T-helper 2 cell treated with Interferon-gamma antibody and Interleukin-4, amounts not matched to agents 5 μg/mL and 100 μg/mL, for 36 hours (primary cell): ENCODE measurements at regions not wholly inside any gene's neighbourhood (a gene's known extent, or its start where the extent isn't known, plus 50 kb on each side); places are given as distances from the start of the nearest gene placed in this dataset.
"Not testable (repeated sequence)": the region's sequence is repeated elsewhere in the genome, so short reads cannot be mapped to it uniquely, and the experiment has no call there.

Experiments used
- DNase-seq: peaks from one replicate; pipeline ENCODE4 v3.0.0; 2021; ENCODE audit warnings: low spot score
- H3K27ac Mint-ChIP-seq: one replicate; pipeline ENCODE4 v1.8.0; 2021; ENCODE audit warnings: mild to moderate bottlenecking, mixed read lengths
- H3K27me3 Mint-ChIP-seq: one replicate; pipeline ENCODE4 v1.8.0; 2021; ENCODE audit warnings: low read depth, mixed read lengths
- H3K36me3 Mint-ChIP-seq: one replicate; pipeline ENCODE4 v1.8.0; 2021; ENCODE audit warnings: low read depth, mixed read lengths
- H3K4me1 Mint-ChIP-seq: one replicate; pipeline ENCODE4 v1.8.0; 2021; ENCODE audit warnings: low read depth, mixed read lengths
- H3K4me3 Mint-ChIP-seq: one replicate; pipeline ENCODE4 v1.8.0; 2022; ENCODE audit warnings: mild to moderate bottlenecking, moderate library complexity, mixed read lengths
- H3K9me3 Mint-ChIP-seq: one replicate; pipeline ENCODE4 v1.8.0; 2021; ENCODE audit warnings: mixed read lengths

DNA sequence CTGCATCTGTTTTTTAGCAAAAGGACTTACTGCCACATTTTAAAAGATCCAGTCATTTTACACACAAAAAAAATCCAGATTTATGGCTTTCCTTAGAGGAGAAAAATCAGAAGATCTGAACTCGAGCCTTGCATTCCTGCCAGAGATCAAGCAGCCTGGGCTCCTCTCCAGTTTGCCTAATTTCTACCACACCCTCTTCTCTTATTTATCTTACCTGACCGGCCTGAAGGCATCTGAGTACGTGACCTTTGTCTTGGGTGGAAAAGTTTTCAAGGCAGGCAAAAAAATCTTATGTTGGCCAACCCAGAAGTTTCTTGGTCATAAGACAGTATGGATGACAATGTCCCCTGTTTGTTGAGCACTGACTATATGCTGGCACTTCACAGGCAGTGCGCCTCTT, 60.3 kb downstream of the CHRD start:
- no peak for DNase-seq
- Mint-ChIP-seq H3K9me3 (no peaks in the 10 kb centered on the region), H3K27ac (no peak overlapping the region), H3K4me3 (no peak overlapping the region), H3K27me3 (peaks cover 2% of the 10 kb centered on the region), H3K4me1 (peaks cover 3% of the 10 kb centered on the region), H3K36me3 (no peaks in the 10 kb centered on the region)

DNA sequence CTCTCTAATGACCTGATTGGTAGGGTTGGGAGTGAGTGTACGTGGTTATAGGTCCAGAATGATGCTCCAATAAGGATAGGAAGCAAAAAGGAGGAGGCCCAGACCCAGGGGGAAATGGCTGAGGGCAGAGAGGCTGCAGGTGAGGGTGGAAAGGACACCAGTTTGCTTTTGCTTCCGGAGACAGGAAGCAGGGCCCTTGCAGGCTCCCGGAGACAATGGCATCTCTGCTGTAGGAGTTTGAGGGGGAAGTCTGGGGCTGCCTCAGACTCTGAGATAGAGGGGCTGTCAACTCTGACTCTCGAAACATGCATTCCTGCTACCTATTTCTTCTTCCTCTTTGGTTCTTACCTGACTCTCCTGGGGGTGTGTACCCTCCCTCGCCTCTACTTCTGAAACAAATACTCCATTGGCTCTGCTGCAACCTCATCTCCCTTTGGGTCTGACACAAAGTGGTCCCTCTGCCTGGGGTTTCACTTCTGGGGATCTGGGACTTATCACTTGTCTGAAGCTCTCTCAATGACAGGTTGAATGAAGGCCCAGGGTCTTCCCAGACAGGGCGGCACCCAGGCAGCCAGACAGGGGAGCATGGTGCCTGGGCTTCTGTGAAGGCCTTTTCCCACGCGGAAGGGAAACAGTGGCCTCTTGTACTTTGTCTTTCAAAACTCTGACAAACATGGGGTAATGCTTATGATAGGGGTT, 61.5 kb downstream of the CHRD start:
- H3K4me1 Mint-ChIP-seq, result peaks cover 3% of the 10 kb centered on the region
- DNase-seq, result no peak
- H3K27ac Mint-ChIP-seq, result no peak overlapping the region
- no peak overlapping the region for H3K4me3 Mint-ChIP-seq
- H3K36me3 Mint-ChIP-seq, result no peaks in the 10 kb centered on the region
- peaks cover 2% of the 10 kb centered on the region for H3K27me3 Mint-ChIP-seq
- H3K9me3 Mint-ChIP-seq, result no peaks in the 10 kb centered on the region

DNA sequence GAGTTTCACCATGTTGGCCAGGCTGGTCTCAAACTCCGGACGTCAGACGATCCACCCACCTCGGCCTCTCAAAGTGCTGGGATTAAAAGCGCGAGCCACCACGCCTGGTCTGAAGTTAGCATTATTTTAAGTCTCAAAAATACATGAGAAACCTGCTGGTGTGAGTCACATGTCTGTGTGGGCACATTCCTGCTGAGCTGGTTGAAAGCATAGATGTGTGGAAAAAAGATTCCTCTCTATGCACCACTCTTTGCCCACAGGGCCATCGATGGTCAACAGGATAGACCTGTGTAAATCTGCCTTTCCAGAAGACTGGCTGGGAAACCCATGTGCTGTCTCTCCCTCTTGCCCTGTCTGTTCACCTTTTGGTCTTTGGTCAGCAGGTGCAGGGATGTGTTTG, 63.5 kb downstream of the CHRD start:
- DNase-seq, result no peak
- no peaks in the 10 kb centered on the region for H3K9me3 Mint-ChIP-seq

DNA sequence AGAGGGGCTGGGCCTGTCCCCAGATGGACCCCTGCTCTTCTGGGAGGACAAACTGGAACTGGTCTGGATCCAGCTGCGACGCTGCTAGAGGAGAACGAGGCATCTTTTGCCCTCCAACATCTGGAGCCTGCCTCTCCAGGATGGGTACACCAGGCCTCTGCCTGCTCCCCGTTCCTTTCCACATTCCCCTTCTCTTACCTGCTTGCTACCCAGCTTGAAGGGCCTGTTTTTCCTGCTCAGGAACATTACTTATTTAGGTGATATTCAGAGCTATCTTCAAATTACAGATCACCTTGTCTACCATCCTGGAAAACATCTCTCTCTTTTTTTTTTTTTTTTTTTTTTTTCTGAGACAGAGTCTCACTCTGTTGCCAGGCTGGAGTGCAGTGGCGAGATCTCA, 64.0 kb downstream of the CHRD start:
- Mint-ChIP-seq H3K4me3 (no peak overlapping the region), H3K36me3 (no peaks in the 10 kb centered on the region), H3K4me1 (peaks cover 3% of the 10 kb centered on the region), H3K27me3 (no peaks in the 10 kb centered on the region), H3K27ac (no peak overlapping the region), H3K9me3 (no peaks in the 10 kb centered on the region)
- DNase-seq, result no peak

More for the DNA sequence above, 63.5 kb downstream of the CHRD start:
- no peak overlapping the region for H3K27ac Mint-ChIP-seq
- H3K4me3 Mint-ChIP-seq, result no peak overlapping the region
- H3K27me3 Mint-ChIP-seq, result peaks cover under 1% of the 10 kb centered on the region
- no peaks in the 10 kb centered on the region for H3K36me3 Mint-ChIP-seq
- peaks cover 3% of the 10 kb centered on the region for H3K4me1 Mint-ChIP-seq

DNA sequence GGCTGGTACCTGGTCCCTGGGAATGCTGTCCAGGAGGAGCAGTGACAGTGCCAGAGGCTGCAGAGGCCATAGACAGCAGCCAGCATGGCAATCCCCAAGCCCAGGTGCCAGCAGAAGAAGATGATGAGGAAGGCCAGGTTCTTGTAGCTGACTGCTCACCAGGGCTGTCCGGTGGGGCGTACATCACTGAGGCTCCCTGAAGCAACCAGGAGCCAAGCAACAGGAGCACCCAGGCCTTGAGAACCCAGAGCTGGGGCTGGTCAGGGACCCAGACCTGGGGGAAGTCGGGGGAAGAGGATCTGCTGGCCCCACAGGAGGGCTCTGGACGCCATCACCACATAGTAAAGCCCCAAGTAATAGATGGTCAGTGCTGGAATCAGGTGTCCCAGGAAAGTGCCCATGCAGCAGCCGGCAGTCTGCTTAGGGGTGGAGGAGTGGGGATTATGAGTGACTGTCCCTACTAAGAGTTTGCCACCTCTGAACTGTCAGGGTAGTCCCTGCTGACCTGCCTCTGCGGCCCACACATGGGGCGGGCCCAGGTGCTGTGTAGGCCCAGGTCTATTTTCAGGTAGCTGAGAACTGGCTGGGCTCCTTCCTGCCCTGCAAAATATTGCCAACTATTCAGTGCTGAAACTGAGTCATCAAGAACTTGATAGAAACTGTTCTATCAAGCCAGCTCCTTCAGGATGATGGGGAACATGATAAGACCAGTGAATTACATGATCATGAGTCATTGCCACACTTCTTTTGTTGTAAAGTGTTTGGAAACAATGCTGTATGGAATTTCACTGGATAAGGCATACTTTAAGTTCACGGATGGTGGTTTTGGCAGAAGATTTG, 68.7 kb downstream of the CHRD start:
- no peak for DNase-seq
- H3K4me3 Mint-ChIP-seq, result no peak overlapping the region
- H3K4me1 Mint-ChIP-seq, result no peaks in the 10 kb centered on the region
- H3K27ac Mint-ChIP-seq, result no peak overlapping the region
- H3K36me3 Mint-ChIP-seq, result no peaks in the 10 kb centered on the region
- H3K27me3 Mint-ChIP-seq, result peaks cover 2% of the 10 kb centered on the region
- H3K9me3 Mint-ChIP-seq, result no peaks in the 10 kb centered on the region

DNA sequence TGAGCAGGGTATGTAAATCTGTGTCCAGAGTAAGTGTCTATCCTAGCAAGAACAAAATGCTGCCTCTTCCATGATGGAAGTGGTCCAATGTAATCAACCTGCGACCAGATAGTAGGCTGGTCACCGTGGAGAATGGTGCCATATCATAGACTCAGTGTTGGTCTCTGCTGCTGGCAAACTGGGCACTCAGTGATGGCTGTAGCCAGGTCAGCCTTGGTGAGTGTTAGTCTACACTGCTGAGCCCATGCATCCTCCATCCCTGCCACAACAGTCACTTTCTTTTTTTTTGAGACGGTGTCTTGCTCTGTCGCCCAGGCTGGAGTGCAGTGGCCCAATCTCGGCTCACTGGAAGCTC, 69.3 kb downstream of the CHRD start:
- DNase-seq, result no peak
- no peaks in the 10 kb centered on the region for H3K4me1 Mint-ChIP-seq
- H3K9me3 Mint-ChIP-seq, result no peaks in the 10 kb centered on the region
- no peak overlapping the region for H3K4me3 Mint-ChIP-seq
- H3K36me3 Mint-ChIP-seq, result no peaks in the 10 kb centered on the region
- no peak overlapping the region for H3K27ac Mint-ChIP-seq
- peaks cover 2% of the 10 kb centered on the region for H3K27me3 Mint-ChIP-seq

DNA sequence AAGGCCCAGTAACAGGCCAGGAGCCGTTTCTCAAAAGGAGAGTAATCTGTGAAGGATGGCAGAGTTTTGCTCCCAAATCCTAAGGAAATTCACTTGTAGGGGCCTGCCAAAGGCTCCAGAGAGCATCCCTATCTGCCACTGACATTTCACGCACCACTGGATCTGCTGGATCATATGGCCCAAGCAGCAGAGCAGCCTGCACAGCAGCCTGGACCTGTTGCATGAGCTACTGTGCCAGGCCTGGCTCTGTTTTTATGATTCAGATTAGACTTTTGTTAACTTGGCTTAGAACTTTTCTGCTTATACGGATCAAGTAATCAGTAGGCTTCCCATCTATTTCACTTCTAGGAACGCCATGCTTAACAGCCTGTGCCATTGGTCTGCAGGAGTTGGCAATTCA, 70.7 kb downstream of the CHRD start:
- no peak overlapping the region for H3K4me3 Mint-ChIP-seq
- H3K27me3 Mint-ChIP-seq, result peaks cover 2% of the 10 kb centered on the region
- no peaks in the 10 kb centered on the region for H3K36me3 Mint-ChIP-seq
- no peaks in the 10 kb centered on the region for H3K9me3 Mint-ChIP-seq
- no peak overlapping the region for H3K27ac Mint-ChIP-seq
- no peaks in the 10 kb centered on the region for H3K4me1 Mint-ChIP-seq
- DNase-seq, result no peak

DNA sequence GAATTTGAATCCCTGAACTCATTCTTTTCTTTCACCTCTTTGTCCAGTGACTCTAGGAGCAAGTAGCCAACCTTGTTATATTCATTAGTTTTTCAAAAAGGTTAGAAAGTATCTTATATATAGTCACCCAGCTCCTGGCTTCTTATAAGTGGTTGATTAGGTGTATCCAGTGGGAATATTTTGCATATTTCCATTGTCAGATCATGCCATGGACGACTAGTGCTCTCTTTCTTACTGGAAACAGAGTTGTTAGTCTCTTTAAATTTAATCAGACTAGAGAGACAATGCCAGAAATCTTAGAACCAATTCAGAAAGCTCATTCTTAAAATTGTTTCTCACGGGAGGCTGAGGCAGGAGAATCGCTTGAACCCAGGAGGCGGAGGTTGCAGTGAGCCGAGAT, 73.4 kb downstream of the CHRD start:
- no peak for DNase-seq
- peaks cover 2% of the 10 kb centered on the region for H3K27me3 Mint-ChIP-seq
- no peak overlapping the region for H3K27ac Mint-ChIP-seq
- H3K4me3 Mint-ChIP-seq, result no peak overlapping the region
- no peaks in the 10 kb centered on the region for H3K9me3 Mint-ChIP-seq
- H3K4me1 Mint-ChIP-seq, result no peaks in the 10 kb centered on the region
- H3K36me3 Mint-ChIP-seq, result no peaks in the 10 kb centered on the region

DNA sequence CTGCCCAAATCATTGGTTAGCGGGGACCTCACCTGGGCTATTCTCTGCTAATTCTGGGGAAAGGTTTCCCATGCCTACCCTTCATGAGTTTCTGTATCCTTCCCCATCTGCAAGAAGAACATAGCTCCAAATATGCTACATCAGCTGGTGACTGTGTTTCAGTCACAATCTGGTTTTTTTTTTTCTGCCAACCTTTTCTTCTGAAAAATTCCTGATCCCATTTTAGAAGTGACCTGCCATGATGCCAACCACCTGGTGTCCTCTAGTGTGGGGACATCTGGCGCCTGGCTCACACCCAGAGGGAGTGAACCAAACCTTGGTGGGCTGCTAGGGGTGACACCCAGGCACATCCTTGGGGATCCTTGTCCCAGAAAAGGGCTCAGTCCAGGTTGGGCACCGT, 76.1 kb downstream of the CHRD start:
- Mint-ChIP-seq H3K27ac (no peak overlapping the region), H3K27me3 (peaks cover 2% of the 10 kb centered on the region), H3K36me3 (no peaks in the 10 kb centered on the region), H3K4me3 (no peak overlapping the region), H3K9me3 (no peaks in the 10 kb centered on the region), H3K4me1 (no peaks in the 10 kb centered on the region)
- no peak for DNase-seq

DNA sequence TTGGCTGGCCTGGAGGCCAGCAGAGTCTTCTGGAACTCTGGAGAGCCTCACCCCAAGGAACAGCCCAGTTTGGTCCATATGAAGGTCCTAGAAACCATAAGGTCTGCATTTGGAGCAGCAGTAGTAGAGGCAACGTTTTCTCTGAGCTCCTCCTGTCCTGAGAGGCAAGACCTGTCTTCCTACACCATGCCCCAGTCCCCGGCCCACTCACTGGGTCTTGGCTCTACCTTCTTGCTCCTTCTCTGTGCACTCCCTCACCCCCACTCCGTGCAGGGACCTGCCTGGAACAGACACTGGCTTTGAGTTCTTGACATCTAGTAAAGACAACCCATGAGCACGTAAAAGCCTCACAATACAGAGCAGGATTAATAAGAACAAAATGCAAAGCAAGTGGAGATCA, 76.6 kb downstream of the CHRD start:
- H3K27me3 Mint-ChIP-seq, result peaks cover 3% of the 10 kb centered on the region
- no peaks in the 10 kb centered on the region for H3K9me3 Mint-ChIP-seq
- no peak overlapping the region for H3K27ac Mint-ChIP-seq
- H3K4me1 Mint-ChIP-seq, result no peaks in the 10 kb centered on the region
- no peak for DNase-seq
- H3K36me3 Mint-ChIP-seq, result no peaks in the 10 kb centered on the region
- H3K4me3 Mint-ChIP-seq, result no peak overlapping the region

DNA sequence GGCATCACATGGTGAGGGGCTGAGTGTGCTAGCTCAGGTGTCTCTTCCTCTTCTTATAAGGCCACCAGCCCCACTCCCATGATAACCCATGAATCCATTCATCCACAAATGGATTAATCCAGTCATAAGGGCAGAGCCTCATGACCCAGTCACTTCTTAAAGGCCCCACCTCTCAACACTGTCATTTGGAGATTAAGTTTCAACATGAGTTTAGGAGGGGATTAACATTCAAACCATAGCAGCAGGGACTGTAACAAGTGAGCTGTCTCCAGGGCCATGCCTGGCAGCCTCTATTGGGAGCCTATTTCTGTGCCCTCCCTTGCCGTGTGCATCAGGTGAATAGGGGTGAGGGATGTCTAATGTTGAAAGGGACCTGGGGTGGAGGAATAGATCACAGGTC, 77.5 kb downstream of the CHRD start:
- no peak for DNase-seq
- H3K4me3 Mint-ChIP-seq, result no peak overlapping the region

DNA sequence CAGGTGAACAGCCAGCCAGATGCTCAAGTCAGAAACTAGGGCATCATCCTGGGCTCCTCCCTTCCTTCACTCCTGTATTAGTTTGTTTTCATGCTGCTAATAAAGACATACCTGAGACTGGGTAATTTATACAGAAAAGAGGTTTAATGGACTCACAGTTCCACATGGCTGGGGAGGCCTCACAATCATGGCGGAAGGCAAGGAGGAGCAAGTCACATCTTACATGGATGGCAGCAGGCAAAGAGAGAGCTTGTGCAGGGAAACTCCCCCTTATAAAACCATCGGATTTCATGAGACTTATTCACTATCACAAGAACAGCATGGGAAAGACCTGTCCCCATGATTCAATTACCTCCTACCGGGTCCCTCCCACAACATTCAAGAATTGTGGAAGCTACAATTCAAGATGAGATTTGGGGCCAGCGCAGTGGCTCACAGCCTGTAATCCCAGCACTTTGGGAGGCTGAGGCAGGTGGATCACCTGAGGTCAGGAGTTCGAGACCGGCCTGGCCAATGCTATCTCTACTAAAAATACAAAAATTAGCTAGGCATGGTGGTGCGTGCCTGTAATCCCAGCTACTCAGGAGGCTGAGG, 78.0 kb downstream of the CHRD start:
- not testable (repeated sequence) for H3K27ac Mint-ChIP-seq, DNase-seq, H3K9me3 Mint-ChIP-seq, H3K4me1 Mint-ChIP-seq, H3K36me3 Mint-ChIP-seq, H3K4me3 Mint-ChIP-seq, H3K27me3 Mint-ChIP-seq

More for the DNA sequence above, 77.5 kb downstream of the CHRD start:
- Mint-ChIP-seq H3K9me3 (no peaks in the 10 kb centered on the region), H3K36me3 (no peaks in the 10 kb centered on the region), H3K27ac (no peak overlapping the region), H3K4me1 (no peaks in the 10 kb centered on the region), H3K27me3 (peaks cover 8% of the 10 kb centered on the region)

DNA sequence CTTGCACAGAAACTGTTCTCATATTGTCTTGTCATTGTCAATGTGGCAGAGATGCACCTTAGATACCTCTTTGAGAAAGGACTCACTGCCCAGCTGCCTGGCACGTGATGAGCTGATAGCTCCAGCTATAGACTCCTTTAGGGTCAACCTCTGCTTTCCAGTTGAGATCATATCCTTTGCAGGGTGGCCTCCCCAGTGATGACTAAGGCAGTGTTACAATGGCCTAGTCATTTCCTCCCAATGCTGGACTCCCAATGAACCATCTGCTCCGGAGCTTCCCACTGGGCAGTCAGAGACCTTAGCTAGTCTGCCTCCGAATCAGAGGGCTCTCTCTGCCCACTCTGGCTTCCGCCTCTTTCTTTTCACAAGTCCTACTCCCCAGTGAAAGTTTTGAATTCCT, 79.5 kb downstream of the CHRD start:
- H3K4me3 Mint-ChIP-seq, result no peak overlapping the region
- no peak for DNase-seq
- no peak overlapping the region for H3K27ac Mint-ChIP-seq
- no peaks in the 10 kb centered on the region for H3K9me3 Mint-ChIP-seq
- H3K27me3 Mint-ChIP-seq, result peaks cover 6% of the 10 kb centered on the region
- no peaks in the 10 kb centered on the region for H3K36me3 Mint-ChIP-seq
- no peaks in the 10 kb centered on the region for H3K4me1 Mint-ChIP-seq

DNA sequence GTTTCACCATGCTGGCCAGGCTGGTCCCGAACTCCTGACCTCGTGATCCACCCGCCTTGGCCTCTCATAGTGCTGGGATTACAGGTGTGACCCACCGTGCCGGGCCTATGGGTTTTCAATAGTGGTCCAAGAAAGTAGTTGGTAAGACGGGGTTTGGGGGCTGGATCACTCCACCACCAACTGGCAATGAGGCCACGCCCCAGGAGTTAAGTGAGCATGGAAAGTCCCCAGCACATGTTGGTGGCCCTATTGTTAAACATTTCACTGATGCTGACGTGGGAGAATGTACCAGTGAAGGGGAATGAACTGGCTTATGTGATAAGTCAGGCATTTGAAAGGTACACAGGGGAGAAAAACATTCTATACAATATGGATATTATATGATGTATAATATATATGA, 80.4 kb downstream of the CHRD start:
- H3K9me3 Mint-ChIP-seq, result no peaks in the 10 kb centered on the region
- H3K27ac Mint-ChIP-seq, result no peak overlapping the region
- no peak for DNase-seq
- H3K4me1 Mint-ChIP-seq, result no peaks in the 10 kb centered on the region
- no peak overlapping the region for H3K4me3 Mint-ChIP-seq
- H3K36me3 Mint-ChIP-seq, result no peaks in the 10 kb centered on the region
- H3K27me3 Mint-ChIP-seq, result peaks cover 6% of the 10 kb centered on the region
